Mucosa of descending colon (tissue), 3 donors: ENCODE measurements at regions not wholly inside any gene's neighbourhood (a gene's known extent, or its start where the extent isn't known, plus 50 kb on each side); places are given as distances from the start of the nearest gene placed in this dataset.

Source experiments
- ATAC-seq: fragments of 200-7000 bp; cut with Tn5 transposase; one replicate; pipeline ENCODE4 v1.9.1; 2020; ENCODE audit warnings: mild to moderate bottlenecking, moderate library complexity
- DNase-seq, 3 donors: peaks; one replicate each; pipeline ENCODE4 v3.0.0-alpha.2; 2020
- H3K36me3 ChIP-seq: fragments of 200-600 bp; one replicate; pipeline ENCODE4 v1.8.0; 2021; ENCODE audit warnings: low read depth, mild to moderate bottlenecking
- H3K4me1 ChIP-seq: fragments of 200-600 bp; one replicate; pipeline ENCODE4 v1.8.0; 2021; ENCODE audit warnings: low read depth, mild to moderate bottlenecking
- H3K4me3 ChIP-seq: fragments of 200-600 bp; one replicate; pipeline ENCODE4 v1.8.0; 2021; ENCODE audit warnings: mild to moderate bottlenecking
- H3K9me3 ChIP-seq: fragments of 200-600 bp; one replicate; pipeline ENCODE4 v1.8.0; 2021; ENCODE audit warnings: mild to moderate bottlenecking
- intact Hi-C, 2 donors: fragments of 100-400 bp; cut with DNase I in 1 of 2; cut with micrococcal nuclease in 1 of 2; formaldehyde crosslinking; loops; one replicate each; pipeline versions ENCODE4 v1.11.0 to v1.11.1; 2022; cut with DNase I, micrococcal nuclease
- TF ChIP-seq, protein P1 (sequence below): fragments of 200-600 bp; IDR thresholded peaks from one replicate; pipeline ENCODE4 v1.8.0; 2022; ENCODE audit warnings: antibody characterized with exemption, mild to moderate bottlenecking
- donor health status: DM: no; HTN: no; CAD: no; lungs with moderate emphysema.
- donor health status: DM: no; HTN: no; CAD: no.
- donor health status: DM: no; HTN: yes; CAD: no.

DNA sequence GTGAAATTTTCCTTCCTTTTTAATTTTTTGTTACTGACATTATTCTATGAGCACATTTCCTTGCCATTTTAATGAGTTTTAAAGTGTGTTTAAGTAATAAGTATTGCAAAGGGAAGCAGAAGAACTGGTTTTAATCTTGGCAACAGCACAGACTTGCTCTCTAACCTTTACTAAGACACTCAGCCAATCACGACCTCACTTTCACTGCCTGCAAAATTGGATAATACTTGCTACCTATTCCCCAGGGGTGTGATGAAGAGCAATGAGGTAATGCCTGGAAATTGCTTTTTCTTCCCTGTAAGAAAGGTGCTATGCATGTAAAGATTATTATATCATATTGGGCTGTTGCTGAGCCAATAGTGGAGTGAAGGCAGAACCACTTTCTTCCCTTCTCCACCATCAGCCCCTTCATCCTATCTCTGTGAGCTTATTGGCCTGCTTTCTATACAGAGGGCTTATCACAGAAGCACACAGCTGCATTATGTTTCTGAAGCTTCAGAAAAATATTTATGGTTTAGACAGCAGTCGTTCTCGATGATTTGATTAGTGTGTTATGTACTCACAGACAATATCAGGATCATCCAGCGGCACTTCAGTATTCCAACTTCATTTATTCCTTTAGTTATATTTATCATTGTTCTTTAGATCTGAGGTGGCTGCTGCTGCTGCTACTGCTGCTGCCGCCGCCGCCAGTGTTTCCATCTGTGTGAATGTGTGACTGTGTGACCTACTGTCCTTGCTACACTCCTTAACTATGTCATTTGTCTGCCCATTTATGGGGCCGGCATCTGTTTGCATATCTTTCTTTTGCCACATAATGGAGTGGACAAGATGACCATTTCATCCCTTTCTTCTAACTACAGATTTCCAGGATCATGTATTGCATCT lies 255.1 kb downstream of the C4orf33 start:
- intact Hi-C loops, result no loop called here
- DNase-seq (no peak), ATAC-seq (no peak)
- H3K9me3 ChIP-seq, result no peaks in the 10 kb centered on the region
- TF ChIP-seq, protein P1, sequence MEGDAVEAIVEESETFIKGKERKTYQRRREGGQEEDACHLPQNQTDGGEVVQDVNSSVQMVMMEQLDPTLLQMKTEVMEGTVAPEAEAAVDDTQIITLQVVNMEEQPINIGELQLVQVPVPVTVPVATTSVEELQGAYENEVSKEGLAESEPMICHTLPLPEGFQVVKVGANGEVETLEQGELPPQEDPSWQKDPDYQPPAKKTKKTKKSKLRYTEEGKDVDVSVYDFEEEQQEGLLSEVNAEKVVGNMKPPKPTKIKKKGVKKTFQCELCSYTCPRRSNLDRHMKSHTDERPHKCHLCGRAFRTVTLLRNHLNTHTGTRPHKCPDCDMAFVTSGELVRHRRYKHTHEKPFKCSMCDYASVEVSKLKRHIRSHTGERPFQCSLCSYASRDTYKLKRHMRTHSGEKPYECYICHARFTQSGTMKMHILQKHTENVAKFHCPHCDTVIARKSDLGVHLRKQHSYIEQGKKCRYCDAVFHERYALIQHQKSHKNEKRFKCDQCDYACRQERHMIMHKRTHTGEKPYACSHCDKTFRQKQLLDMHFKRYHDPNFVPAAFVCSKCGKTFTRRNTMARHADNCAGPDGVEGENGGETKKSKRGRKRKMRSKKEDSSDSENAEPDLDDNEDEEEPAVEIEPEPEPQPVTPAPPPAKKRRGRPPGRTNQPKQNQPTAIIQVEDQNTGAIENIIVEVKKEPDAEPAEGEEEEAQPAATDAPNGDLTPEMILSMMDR, result no peak
- H3K4me3 ChIP-seq, result no peak overlapping the region
- no peaks in the 10 kb centered on the region for H3K36me3 ChIP-seq
- no peaks in the 10 kb centered on the region for H3K4me1 ChIP-seq

DNA sequence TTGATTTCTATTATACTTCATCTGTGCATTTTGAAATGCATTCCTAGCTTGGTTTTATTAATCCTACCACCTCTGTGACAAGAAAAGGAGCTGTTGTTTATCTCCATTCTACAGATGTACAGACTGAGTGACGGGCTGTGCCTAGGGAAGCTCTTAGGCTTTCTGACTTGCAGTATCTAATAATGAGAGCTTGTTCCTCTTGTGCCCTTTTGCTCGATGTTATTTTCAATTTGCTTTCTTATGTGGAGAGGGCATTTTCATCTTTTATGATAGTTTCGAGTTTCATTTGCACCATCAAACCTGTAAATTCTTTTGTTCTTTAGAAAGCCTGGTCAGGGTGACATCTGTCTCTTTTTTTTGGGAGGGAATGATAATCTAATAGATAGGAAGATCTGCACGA lies 256.5 kb downstream of the C4orf33 start:
- ATAC-seq, result no peak
- no peaks in the 10 kb centered on the region for H3K9me3 ChIP-seq

DNA sequence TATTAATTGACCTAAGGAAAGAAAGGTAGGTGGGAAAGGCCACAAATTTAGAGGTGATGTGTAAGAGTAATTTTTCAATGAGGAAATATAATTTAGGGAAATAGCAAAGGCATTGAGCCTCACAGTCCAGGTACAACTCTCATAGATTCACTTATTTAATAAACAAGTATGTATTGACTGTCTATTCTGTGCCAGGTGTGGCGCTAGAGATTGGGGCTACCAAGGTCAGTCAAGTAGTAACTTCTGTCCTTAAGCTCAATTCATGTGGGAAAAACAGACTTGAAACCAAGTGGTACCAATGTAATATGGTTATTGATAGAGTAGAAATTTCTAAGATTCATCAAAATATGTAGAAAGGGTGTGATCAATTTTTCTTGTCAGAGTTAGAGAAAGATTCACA lies 257.5 kb downstream of the C4orf33 start:
- H3K4me1 ChIP-seq, result no peaks in the 10 kb centered on the region
- TF ChIP-seq, protein P1, result no peak
- no peak for DNase-seq
- no peaks in the 10 kb centered on the region for H3K9me3 ChIP-seq
- H3K4me3 ChIP-seq, result no peak overlapping the region
- no peaks in the 10 kb centered on the region for H3K36me3 ChIP-seq
- intact Hi-C loops, result no loop called here
- no peak for ATAC-seq

More for the DNA sequence above, 256.5 kb downstream of the C4orf33 start:
- intact Hi-C loops, result no loop called here
- DNase-seq, result no peak
- TF ChIP-seq, protein P1, result no peak
- no peaks in the 10 kb centered on the region for H3K36me3 ChIP-seq
- no peak overlapping the region for H3K4me3 ChIP-seq
- H3K4me1 ChIP-seq, result no peaks in the 10 kb centered on the region

DNA sequence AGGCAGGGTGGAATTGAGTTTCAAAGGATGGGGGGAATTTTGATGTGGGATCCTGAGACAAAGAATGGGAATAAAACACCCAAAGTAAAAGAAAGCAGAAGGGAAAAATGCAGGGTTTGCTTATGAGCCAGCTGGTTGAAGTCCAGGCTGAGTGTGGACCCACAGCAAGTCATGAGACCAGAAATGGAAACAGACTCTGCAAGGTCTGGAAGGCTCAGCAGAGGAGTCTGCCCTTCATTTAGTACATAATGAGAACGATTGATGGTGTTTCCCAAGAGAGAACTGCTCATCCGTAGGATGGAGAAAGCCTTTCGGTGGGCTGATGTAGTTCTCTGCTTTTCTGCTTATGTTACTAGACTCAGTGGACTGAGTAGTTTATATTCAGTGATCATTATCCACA lies 259.1 kb downstream of the C4orf33 start:
- TF ChIP-seq, protein P1, result no peak
- Histone ChIP-seq H3K36me3 (no peaks in the 10 kb centered on the region), H3K9me3 (no peaks in the 10 kb centered on the region), H3K4me3 (no peak overlapping the region), H3K4me1 (no peaks in the 10 kb centered on the region)
- DNase-seq, result no peak
- intact Hi-C loops, result no loop called here
- ATAC-seq, result no peak

DNA sequence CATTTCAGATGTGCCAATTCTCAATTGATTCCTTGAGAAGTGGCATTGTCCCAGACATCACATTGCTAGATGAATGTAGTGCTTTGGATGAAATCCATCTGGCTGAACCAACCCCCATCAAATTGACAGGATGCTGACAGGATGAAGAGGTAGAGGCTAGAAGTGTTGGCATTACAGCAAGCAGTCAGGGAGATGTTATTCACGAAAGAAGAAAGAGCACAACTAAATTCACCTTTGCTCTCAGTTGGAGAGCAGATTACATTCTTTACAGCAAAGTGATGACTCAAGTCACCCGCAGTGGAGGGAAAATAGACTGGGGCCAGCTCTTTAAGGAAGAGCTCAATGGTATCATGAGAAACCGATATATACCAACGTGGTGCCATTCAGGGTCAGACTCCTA lies 259.6 kb downstream of the C4orf33 start:
- TF ChIP-seq, protein P1, result no peak
- no peaks in the 10 kb centered on the region for H3K36me3 ChIP-seq
- DNase-seq (no peak), ATAC-seq (peak; percentile 16)
- no peaks in the 10 kb centered on the region for H3K4me1 ChIP-seq
- H3K4me3 ChIP-seq, result no peak overlapping the region
- intact Hi-C loops, result no loop called here
- H3K9me3 ChIP-seq, result no peaks in the 10 kb centered on the region
